GM21447 (cell line): ENCODE measurements at regions not wholly inside any gene's neighbourhood (a gene's known extent, or its start where the extent isn't known, plus 50 kb on each side); places are given as distances from the start of the nearest gene placed in this dataset.

Source experiments
- ATAC-seq: cut with Tn5 transposase; IDR thresholded peaks from one replicate; pipeline ENCODE4 v1.9.1; 2021; ENCODE audit not compliant: unreplicated experiment

DNA sequence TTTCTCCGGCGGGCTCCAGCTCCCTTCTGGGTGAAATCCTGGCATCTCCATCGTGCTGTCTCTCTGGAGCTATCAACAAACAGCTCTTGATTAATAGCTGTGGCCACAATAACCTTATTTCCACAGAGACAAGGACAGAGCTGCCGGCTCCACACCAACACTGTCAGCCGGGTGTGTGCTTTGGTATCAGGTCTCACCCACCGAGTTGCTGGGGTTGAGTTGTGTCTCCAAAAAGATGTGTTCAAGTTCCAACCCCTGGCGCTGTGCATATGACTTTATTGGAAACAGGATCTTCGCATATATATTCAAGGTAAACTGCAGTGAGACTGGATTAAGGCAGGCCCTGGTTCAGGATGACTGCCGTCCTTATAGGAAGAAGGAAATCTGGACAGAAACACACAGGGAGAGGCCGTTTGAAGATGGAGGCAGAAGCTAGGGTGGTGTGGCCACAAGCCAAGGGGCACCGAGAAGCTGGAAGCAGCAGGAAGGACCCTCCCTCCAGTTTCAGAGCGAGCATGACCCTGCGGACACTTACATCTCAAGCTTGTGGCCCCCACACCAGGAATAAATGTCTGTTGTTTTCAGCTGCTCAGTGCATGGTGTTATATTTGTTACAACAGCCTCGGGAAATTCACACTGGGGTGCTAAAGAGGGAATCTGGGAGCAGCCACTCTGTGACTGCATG lies 88.4 kb upstream of the TMPRSS2 start:
- no peak for ATAC-seq

- ATAC-seq: no peak
These were observed 86.3 kb upstream of the TMPRSS2 start for GRCh38 chr21:41594268-41594667.

GRCh38 chr21:41593760-41594138 lies 85.8 kb upstream of the TMPRSS2 start:
- no peak for ATAC-seq

DNA sequence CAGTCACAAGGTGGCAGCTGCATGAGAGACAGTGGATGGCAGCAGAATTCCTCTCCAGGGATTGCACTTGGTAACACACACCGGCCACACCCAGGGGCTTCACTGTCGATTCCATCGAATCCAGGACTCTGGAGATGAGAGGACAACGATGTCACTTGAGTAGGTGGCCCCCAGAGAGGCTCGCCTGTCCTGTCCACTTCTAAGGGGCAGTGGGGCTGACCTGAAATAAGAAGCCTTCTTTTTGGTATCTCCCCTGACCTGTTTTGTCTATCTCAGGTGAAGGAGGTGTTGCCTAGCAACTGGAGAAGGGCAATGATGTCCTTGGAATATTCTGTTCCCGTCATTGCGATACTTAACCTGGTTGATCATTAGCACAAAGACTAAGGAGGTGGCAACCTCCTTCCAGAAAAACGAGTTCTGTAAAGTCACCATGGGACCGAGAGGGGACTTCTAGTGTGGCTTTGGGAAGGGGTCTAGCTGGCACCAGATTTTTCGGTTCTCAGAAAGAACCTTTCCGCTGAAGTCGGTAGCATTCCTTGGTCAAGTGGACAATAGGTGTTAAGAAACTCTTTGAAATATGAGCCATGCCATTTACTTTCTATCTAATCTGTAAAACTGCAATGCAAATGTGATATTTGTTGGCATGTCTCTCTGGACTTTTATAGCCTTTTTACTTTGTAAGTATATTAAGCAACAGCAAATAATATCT lies 85.2 kb upstream of the TMPRSS2 start:
- ATAC-seq: no peak

- no peak for ATAC-seq
These were observed 81.7 kb upstream of the TMPRSS2 start for GRCh38 chr21:41589620-41590175.

DNA sequence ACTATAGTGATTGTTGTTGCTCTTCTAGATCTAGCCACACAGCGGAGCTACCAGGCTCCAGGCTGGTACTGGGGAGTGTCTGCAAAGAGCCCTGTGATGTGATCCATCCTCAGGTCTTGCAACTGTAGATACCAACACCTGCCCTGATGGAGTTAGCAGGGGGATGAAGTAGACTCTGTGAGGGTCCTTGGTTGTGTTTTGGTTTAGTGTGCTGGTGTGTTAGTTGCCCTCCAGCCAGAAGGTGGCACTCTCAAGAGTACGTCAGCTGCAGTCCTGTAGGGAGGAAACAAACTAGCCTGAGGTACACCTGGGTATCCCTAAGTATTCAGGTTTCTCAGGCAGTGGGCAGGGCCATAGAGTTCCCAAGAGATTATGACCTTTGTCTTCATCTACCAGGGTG lies 81.2 kb upstream of the TMPRSS2 start:
- ATAC-seq: no peak

DNA sequence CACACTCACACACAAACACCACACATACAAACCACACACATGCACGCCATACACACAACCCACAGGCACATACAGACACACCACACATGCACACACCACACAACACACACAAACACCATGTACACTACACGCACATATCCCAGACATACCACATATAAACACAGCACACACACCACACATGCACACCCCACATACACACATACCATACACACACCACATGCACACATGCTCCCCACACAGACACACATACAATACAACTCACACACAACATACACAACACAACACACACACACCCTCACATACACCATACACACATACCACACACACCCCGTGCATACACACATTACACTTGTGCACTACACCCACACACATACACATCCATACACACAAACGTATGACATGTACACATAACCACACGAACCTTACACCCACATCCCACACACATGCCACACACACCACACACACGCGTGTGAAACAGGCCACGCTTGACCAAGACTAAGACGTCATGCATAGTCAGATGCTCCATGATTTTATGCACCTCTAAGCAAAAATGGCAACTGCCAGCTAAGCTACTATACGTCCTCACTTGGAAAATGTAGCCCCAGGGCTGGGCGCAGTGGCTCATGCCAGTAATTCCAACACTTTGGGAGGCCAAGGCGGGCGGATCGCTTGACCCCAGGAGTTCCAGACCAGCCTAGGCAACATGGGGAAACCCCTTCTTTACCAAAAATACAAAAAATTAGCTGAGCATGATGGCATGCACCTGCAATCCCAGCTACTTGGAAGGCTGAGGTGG lies 77.4 kb upstream of the TMPRSS2 start:
- no peak for ATAC-seq

DNA sequence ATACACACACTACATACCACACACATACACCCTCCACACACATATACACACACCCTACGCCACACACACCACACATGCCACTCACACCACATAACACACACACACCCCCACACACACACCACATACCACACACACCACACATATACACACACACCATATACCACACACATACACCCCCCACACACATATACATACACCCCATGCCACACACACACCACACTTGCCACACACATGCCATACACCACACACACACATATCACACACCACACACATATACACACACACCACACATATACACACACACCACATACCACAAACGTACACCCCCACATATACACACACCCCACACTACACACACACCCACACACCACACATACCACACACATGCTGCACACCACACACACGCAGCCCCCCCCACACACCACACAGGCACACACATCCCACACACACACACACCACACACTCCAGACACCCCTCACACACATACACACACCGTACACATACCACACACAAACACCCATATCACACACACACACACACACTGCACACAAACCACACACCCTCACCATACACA lies 76.7 kb upstream of the TMPRSS2 start:
- no peak for ATAC-seq

- ATAC-seq: no peak
These were observed 75.4 kb upstream of the TMPRSS2 start for GRCh38 chr21:41583274-41583790.

DNA sequence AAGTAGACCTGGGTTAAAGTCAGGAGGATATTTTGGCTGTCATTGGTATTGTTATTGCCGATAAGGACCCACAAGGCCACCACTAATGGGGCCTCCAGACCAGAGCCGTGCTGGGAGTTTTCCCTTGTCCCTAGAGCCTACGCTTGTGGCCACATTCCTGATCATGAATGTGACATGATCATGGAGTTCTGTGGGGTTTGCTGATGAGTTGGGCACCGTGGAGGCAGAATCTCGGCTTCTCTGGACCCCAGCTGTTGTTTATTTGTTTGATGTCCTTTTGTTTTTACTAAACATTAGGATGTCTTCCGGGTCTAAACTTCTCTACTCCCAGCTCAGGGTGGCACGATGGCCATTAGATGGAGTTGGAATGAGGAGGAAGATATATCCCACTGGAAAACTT lies 74.9 kb upstream of the TMPRSS2 start:
- no peak for ATAC-seq

DNA sequence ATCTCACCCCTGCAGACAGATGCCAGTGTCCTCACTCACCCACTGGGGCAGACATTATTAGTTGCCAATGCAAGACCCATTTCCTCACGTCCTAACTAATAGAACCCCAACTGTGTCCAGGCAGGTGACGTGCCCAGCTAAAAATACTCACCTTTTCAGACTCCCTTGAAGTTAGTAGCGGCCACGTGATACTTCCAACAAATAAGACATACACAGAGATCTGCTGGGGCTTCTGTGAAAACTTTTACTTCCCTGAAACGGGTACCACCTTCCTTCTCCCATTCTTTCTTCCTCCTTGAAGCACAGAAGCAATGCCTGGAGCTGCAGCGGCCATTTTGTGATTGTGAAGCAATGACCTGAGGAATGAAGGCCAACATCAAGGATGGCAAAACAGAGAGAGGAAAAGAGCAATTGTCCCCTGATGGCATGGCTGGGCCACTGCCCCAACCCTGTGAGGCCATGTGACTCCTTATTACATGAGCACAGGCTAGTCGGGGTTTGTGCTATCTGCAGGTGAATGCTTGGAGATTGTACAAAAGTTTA lies 74.4 kb upstream of the TMPRSS2 start:
- ATAC-seq: no peak

- ATAC-seq: no peak
These were observed 73.8 kb upstream of the TMPRSS2 start for GRCh38 chr21:41581592-41582228.

DNA sequence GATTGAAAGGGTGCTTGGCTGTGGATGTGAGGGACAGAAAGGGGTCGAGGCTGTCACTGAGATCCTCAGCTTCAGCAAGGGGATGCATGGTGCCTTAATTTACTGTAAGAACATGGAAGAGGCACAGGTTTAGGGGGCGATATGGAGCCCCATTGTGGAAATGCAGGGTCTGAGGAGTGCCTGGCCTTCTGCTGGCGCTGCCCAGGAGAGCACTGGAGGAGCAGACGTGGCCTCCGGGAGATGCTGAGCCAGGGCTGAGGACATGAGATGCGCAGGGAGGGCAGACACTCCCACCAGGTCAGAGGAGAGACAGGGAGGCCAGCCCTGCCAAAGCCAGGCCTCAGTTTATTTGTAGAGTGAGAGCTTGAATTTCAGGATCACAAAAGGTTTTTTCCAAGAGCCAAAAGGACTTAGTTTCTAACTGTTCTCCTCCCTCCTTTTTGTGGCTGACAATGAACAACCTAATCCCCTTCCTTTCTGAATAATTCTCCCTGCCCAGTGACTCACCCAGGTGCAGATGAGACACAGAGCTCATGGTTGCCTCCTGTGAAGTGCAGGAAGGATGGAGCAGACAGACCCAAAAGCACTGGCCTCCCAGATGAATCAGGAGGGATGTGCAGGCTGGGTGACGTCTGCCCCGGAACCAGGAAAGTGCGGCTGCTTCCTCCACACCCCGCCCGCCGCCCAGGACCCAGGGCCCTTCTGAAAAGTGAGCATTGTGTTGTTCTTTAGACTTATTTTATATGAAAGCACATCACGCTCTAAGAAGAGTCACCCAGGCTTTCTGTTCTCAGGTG lies 73.0 kb upstream of the TMPRSS2 start:
- no peak for ATAC-seq

GRCh38 chr21:41579692-41580091 lies 71.7 kb upstream of the TMPRSS2 start:
- no peak for ATAC-seq

DNA sequence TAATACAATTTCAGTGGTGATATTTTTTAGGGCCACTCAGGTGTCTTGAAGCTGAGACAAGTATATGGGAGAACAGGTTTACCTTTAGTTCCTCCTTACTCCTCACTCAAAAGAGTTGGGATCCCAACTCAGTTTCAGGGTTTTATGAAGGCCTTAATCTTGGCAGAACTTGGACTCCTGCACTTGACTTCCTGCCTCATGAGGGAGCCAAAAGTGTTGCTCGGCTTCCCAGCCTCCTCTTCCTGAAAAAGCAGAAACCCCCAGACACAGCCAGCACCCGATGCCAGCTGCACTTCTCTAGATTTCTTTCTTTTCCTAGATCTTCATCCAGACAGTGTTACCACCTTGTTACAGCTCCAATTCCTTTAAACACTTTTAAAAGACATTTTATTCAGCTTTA lies 70.8 kb upstream of the TMPRSS2 start:
- ATAC-seq: no peak

DNA sequence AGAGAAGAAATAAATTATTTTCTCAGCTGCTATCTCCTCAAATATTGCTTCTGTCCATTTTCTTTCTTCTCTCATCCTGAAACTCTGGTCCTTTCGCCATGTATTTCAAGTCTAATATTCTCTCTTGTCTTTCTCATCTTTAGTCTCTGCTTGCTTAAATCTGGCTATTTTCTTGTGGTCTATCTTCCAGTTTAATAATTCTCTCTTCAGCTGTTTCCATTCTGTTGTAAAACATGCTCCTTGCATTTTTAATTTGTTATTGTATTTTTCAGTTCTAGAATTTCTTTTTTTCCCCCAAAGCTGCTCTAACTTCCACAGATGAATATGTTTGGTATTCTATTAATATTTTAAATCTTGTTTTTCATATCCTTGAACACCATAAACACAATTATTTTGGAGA lies 70.1 kb upstream of the TMPRSS2 start:
- no peak for ATAC-seq

- no peak for ATAC-seq
These were observed 68.2 kb upstream of the TMPRSS2 start for GRCh38 chr21:41576013-41576615.

- ATAC-seq: no peak
These were observed 66.1 kb upstream of the TMPRSS2 start for GRCh38 chr21:41573902-41574690.
